GM18517 (cell line): ENCODE measurements at regions not wholly inside any gene's neighbourhood (a gene's known extent, or its start where the extent isn't known, plus 50 kb on each side); places are given as distances from the start of the nearest gene placed in this dataset.
"Not testable (repeated sequence)": the region's sequence is repeated elsewhere in the genome, so short reads cannot be mapped to it uniquely, and the experiment has no call there.

Experiments
- ATAC-seq: cut with Tn5 transposase; IDR thresholded peaks from one replicate; pipeline ENCODE4 v1.9.1; 2021; ENCODE audit warnings: mild to moderate bottlenecking, moderate library complexity; ENCODE audit not compliant: unreplicated experiment

DNA sequence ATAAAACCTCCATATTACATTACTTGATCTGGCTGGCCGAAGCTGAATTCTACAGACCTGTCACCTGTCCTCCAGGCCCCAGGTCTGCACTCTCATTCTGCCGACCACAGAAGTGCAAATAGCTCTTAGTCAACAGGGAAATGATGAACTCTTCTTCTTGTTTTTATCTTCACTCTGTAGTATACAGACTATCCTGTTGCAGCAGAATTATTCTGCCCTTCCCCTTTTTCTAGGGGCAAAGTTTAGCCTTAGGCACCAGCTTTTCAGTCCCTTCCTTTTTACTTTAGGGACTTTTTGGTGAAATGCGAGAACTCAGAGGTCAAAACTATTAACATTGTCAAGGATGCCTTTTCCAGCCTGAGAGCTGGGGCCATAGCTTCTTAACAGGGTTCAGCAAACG is 229.6 kb upstream of the EGLN3 start:
- peak; percentile 59 for ATAC-seq

DNA sequence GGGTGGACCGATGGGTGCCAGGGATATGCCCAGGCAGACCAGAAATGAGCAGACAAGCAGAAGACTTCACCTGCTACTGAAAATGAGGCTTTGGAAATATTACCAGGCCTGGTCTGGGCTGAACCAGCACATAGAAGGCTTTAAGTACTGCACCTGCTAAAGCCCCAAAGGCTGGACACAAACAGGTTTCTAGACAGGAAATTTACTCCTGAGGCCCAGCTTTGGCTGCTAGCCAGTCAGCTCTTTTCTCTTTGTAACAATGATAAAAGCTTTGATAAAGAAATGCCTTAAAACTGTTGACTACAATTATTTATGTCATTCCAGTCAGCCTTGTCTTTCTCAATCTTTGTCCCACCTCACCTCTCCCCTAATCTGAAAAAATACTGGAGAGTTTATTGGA is 228.9 kb upstream of the EGLN3 start:
- no peak for ATAC-seq

DNA sequence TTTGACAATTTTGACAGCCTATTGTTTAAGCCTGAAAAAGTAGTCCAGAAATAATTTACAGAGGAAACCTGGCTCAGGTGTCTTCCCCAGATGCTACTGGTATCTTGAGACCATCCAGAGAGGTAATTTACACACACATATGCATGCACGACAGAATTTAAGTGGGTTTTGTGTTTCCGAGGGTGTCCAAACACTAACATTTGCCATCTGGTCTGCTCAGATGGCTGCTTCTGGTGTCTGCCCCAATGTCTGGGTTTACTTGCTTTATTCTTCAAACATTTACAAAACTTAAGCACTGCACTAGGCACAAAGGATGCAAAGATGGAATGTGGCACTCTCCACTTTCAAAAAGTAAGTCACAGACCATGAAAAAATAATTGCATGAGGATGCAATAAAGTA is 226.6 kb upstream of the EGLN3 start:
- no peak for ATAC-seq

DNA sequence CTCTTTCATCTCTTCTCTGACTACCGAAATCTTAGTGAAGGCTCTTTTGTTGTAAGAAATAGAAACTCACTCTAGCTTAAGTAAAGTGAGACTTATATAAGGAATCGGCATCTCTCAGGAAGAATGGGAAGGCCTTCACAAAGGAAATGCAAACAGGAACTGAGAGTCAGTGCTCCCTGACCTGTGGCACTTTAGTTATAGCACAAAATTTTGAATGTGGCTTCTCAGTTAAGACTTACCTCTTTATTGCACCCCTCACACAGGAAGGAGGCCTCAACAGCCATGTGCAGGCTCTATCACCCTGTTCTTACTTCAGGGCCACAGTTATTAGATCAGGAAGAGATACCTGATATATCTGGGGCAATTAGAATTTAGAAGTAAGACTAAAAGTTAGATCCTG is 224.7 kb upstream of the EGLN3 start:
- ATAC-seq, result no peak

DNA sequence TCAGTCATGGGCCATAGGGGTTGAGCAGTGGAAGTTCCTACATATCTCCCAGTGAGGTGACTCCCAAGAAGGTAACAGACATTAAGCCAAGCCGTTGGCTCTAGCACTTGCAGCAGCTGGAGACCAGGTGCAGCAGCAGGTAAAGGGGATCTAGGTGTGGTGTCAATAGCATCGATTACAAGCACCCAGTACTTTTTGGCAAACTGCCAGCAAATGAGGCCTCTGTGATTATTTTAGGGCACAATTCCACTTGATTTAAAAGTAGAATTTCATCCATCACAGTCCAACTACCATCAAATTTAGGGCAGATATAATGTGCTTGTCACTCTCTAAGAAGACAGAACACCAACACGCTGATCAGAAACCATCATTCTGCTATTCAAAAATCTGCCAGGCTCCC is 224.1 kb upstream of the EGLN3 start:
- no peak for ATAC-seq

DNA sequence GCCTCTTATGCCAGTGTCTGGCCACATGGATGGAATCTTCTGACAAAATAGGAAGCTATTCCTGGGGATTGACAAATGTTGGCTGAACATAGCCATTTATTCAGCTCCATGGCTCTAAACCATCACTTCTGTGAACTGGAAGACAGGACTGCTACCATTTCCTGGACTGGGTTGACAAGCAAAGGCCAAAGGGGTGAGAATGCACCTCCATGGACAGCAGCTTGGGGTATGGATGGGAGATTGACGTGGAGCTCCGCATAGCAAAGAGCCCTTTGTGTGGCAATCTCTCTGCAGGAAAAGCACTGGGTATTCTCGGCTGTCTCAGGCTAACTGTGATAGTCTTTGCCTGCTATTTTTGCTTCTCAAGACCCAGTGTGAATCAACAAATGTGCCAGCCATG is 223.0 kb upstream of the EGLN3 start:
- no peak for ATAC-seq

DNA sequence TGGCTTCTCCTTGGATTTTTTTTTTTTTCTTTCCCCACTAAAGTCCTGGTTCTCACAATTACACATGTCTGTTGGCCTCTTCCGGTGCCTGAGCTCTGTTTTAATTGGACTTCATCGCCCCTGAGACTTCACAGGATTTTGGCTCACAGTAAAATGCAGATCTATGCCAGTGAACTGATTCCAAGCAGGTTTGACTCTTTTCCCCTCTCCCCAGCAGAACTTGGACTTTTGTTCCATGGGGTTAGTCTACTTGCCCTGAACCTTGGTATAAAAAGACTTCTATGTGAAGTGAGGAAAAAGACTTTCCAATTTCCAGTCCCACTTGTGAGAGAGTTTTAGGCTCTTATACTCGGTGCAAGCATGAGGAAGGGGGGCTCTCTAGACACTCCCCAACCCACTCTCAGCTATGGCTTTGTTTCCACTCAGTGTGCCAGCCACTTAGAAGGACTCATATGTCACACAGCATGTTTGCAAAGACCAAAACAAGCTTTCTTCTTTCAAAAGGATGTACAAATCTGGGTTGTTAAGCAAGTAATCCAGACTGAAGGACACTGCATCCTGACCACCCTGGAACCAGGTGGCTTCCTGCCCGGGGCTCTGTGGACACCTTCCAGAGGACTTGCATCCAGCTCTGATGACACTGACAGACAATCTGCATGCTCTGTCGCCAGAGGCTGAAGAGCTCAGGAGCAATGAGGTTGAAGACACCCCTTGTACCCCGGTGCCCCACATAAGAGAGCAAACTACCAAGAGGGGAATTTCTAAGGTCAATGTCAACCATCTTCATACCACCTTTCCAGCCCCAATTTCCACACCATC is 221.9 kb upstream of the EGLN3 start:
- ATAC-seq, result no peak

DNA sequence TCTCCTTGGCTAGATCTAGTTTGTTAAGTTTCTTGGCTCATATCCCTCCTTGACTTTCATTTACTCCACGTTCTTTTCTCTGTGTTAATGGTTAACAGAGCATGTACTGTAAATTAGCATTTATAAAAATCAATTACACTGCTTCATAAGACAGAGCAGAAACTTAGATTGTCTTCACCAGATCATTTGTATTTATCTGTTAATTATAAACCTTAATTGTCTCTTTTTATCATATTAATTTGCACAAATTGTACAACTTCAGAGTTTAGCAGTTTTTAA is 221.2 kb upstream of the EGLN3 start:
- no peak for ATAC-seq

DNA sequence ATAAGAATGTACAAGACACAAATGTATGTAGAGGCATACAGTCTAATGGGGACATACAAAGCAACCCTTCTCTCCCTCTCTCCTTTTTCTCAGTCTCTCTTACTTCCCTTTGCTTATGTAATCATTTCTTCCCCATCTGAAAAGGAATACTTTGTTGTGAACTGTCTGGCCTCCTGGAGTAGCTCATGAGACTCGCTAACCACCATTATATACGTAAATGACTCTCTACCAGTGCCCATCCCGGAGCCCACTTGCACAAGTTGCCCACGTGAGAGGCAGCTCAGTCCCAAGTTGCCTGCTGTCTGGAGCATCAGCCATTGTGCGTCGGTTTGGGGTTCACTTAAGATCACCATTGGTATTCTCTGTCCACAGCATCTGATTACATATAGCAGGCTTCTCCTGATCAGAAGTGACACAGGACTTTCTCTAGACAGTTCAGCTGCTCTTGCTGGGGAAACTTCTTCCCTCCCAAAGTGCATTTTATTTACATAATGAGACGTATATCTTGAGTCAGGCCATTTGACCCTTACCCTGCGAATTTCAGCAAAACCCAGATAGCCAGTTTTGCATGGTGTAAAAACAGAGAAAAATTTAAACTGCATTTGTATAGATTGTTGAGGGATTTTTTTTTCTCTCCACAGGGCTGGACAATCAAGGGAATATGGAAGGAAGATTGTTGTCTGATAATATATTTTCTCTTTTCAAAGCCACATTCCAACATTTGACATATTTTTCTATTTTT is 220.7 kb upstream of the EGLN3 start:
- no peak for ATAC-seq

DNA sequence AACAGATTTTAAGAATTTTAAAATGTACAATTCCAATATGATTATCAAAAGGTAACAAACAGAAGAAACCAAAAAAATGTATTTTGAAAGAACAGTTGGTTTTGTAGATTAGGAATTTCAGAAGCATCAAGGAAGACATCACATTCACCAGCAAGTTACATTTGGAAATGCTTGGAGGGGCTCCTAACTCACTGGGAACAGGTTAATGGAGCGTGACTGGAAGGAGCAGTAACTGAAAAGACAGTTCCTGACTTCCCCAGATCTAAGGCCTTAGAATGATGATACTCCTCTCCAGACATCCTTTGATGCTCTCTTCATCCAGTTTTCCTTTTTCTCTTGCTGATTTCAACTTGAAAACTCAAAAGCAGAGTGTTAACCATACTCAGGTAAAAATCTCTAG is 220.0 kb upstream of the EGLN3 start:
- no peak for ATAC-seq

DNA sequence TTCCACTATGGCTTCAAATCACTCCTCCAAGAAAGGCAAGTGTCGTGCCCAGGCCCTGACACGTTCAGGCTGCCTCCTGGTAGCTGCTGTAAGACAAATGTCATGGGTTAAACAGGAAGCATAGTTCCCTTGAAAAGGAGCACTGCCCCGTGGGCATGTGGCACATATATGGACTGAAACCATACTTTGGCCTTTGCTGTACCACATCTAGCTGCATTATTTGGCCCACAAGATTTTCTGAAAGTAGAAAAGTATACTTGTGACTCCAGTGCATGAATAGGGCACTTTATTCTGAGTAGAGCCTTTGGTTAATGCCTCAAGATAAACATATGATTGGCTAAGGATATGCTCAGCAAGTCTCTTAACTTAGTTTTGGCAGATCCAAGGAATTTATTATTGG is 218.7 kb upstream of the EGLN3 start:
- no peak for ATAC-seq

DNA sequence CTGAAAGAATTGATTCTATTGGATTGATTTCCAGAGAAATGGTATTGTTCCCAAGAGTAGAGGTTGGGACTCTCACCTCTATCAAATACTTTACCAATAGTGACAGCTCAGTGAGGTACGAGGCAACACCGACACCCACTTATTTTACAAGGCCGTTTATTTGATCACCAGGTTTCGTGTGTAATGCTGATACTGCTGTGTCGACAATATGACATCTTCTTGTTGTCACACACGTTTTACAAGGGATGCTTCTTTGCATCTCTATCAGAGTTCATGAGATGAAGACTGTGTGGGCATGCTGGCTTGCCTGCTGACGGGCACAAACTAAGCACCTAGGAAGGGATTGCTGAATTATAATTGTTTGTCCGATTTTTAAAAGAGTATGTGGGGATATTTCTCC is 217.8 kb upstream of the EGLN3 start:
- no peak for ATAC-seq

DNA sequence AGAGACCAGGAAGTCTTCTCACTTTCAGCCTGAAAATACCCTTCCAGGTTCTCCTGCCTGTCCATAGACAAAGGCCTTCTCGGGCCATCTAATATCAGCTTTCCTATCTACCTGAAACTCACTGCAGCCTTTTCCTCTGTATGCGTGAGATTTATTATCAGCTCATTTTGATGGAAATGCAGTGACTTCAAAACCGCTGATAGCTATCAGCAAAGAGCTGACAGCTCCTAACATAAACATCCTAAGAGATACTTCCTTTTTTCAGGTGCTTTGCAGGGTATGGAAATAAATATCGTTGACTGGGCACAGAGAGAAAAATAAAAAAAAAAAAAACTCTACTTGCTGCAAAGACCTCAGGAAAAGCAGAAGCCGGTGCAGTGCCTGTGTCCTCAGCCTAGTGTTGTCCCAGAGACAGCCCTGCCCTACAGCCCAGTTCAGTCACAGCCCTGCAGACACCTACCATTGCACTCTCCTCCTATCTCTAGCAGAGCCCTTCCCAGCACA is 215.0 kb upstream of the EGLN3 start:
- ATAC-seq, result no peak

DNA sequence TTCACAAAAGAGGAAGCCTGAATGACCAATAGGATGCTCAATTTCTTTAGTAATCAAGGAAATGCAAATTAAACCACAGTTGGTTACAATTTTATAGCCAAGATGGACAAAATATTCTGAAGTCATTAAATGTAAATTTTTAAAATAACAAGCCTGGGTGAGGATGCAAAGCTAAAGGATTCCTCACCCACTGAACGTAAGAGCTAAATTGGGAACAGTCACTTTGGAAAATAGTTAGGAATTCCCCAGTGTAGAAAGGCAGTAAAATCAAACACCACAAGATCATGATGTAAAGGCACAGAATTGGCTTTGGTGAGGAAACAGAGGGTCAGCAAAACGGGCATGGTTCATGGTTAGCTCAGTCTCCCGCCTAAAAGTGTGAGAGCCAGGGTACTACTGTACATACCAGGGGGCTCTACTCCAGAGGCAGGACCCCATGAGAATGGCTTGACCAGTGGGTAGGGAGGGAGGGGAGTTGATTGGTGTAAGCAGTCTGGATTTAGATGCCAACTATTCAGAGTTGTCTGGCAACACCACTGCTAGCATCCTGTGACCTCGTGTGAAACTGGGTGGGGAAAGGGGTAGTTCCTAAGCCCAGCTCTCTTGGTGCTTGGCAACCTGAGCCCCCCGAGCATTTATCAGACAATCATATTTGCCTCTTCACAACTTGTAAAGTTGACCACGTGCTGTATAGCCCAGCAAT is 213.4 kb upstream of the EGLN3 start:
- ATAC-seq, result no peak

DNA sequence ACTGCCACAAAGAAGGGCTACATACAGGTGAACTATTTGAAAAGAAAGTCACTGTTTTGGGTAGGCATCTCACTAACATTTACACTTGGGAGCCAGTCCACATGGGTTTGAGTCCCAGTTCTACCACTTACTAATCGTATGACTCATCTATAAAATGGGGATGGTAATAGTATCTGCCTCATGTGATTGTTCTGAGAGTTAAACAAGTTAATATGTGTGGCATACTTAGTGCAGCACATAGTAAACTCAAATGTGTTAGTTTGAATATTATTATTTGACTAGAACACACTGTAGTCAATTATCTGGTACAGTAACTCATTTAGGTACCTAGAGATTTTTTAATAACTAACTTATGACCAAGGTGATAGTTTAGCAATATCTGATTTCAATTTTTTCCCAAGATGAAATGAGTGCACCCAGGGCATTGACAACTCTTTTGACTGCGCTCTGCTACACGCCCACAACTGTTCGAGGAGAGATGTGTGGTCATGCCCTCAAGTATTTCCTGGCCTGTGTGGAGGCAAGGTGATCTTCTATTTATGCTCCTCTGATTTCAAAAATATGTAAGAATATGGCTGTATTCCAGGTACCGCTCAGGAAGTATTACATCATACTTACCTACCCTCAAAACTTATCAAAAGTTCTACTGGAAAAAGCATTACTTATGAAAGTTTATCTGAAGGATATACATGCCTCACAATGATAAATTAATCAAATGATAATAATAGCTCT is 210.6 kb upstream of the EGLN3 start:
- no peak for ATAC-seq

DNA sequence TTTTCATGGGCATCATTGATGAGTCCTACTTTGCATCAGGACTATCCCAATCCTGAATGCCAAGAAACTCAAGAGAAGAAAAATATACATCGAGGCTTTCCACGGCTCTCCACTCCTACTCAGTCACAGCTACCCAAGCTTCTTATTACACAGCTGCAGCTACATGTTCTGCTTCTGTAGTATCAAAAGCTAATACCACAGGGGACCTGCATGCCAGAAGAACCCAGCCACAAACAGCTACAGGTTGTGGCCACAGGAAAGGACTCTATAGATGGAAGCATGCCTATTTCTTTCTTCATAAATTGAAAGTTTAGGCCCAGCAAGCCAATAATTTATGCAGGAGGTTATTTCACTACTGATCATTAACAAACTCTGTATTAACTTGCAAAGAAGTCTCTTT is 209.7 kb upstream of the EGLN3 start:
- no peak for ATAC-seq

DNA sequence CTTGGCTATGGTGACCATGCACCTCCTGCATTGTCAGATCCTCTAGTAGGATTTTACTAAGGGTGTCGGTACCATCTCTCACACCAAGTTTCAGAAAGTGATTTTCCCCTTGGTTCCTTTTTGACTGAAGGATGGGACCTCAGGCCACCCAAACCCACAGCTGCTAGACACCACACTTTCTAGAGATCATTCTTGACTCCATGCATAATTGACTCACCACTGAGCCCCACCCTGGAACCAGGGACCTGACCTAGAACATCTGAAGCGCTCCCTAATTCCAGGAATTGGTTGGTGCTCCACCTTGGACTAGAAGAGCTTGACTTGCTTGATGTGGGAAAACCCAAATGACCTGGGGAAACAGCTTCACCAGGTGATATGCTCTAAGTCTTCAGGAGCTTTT is 206.8 kb upstream of the EGLN3 start:
- ATAC-seq, result no peak

DNA sequence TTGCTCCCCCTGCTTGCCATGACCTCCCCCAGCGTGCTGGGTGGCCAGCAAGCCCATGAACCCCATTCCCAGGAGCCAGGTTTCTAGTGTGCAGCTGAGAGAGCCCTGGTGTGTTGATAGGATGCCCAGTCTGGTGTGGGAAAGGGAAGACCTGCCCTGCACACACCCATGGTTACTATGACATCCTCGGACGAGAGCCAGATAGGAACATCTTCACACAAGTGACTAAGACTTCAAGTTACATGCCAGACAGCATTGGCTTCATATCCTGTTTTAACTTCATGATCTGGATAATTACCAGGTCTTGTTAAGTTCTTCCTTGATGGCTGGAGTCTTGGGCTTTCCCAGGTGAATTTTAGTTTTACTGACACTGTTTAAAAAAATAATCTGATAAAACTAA is 196.6 kb upstream of the EGLN3 start:
- no peak for ATAC-seq

DNA sequence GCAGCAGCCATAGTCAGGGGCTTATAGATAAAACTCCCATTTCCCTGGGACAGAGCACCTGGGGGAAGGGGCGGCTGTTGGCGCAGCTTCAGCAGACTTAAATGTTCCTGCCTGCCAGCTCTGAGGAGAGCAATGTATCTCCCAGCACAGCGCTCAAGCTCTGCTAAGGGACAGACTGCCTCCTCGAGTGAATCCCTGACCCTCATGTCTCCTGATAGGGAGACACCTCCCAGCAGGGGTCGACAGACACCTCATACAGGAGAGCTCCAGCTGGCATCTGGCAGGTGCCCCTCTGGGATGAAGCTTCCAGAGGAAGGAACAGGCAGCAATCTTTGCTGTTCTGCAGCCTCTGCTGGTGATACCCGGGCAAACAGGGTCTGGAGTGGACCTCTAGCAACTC is 189.3 kb upstream of the EGLN3 start:
- ATAC-seq, result not testable (repeated sequence)

DNA sequence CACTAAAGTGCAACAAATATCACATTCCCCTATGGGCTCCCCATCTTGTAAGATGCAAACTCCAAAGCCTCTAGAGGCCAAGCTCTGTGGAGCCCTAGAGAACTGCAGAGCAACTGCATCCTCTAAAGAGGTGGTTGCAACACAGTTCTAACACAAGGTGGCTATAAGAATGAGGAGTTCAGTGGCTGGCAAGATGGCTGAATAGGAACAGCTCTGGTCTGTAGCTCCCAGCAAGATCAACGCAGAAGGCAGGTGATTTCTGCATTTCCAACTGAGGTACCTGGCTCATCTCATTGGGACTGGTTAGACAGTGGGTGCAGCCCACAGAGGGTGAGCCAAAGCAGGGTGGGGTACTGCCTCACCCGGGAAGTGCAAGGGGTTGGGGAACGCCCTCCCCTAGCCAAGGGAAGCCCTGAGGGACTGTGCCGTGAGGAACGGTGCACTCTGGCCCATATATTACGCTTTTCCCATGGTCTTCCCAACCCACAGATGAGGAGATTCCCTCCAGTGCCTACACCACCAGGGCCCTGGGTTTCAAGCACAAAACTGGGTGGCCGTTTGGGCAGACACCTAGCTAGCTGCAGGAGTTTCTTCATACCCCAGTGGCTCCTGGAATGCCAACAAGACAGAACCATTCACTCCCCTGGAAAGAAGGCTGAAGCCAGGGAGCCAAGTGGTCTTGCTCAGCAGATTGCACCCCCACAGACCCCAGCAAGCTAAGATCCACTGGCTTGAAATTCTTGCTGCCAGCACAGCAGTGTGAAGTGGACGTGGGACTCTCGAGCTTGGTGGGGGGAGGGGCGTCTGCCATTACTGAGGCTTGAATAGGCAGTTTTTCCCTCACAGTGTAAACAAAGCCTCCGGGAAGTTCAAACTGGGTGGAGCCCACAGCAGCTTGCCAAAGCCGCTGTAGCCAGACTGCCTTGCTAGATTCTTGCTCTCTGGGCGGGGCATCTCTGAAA is 188.6 kb upstream of the EGLN3 start:
- ATAC-seq, result not testable (repeated sequence)
